Calu3 (cell line): ENCODE measurements at regions not wholly inside any gene's neighbourhood (a gene's known extent, or its start where the extent isn't known, plus 50 kb on each side); places are given as distances from the start of the nearest gene placed in this dataset.
"Not testable (repeated sequence)": the region's sequence is repeated elsewhere in the genome, so short reads cannot be mapped to it uniquely, and the experiment has no call there.

Source experiments
- BruUV-seq: library from RNA; stranded (reverse); fragments of 400-500 nt; replicated peaks from 2 replicates; lab custom pipeline; 2021; lab: Mats Ljungman, UMichigan
- CTCF ChIA-PET: fragments of 300-600 bp; sonication (Branson Sonifier 250); formaldehyde crosslinking; loops from one replicate; lab custom pipeline; 2022; ENCODE audit warnings: antibody characterized with exemption; lab: Charles Lee
- DNase-seq: peaks from one replicate; pipeline ENCODE4 v3.0.0; 2022
- H3K27ac Mint-ChIP-seq: one replicate; pipeline ENCODE4 v1.8.0; 2022; ENCODE audit warnings: mixed read lengths; ENCODE audit not compliant: unreplicated experiment
- H3K27me3 Mint-ChIP-seq: one replicate; pipeline ENCODE4 v1.8.0; 2022; ENCODE audit warnings: mixed read lengths; ENCODE audit not compliant: unreplicated experiment
- H3K36me3 Mint-ChIP-seq: one replicate; pipeline ENCODE4 v1.8.0; 2022; ENCODE audit warnings: mild to moderate bottlenecking, moderate library complexity, mixed read lengths; ENCODE audit not compliant: insufficient read depth, unreplicated experiment
- H3K4me1 Mint-ChIP-seq: one replicate; pipeline ENCODE4 v1.8.0; 2022; ENCODE audit warnings: mild to moderate bottlenecking, low read depth, mixed read lengths; ENCODE audit not compliant: unreplicated experiment
- H3K4me3 Mint-ChIP-seq: one replicate; pipeline ENCODE4 v1.8.0; 2022; ENCODE audit warnings: mild to moderate bottlenecking, low read depth, moderate library complexity, mixed read lengths; ENCODE audit not compliant: unreplicated experiment
- H3K9me3 Mint-ChIP-seq: one replicate; pipeline ENCODE4 v1.8.0; 2022; ENCODE audit warnings: low read depth, mixed read lengths; ENCODE audit not compliant: unreplicated experiment
- CTCF ChIP-seq: fragments of 200-600 bp; IDR thresholded peaks from one replicate; pipeline ENCODE4 v1.8.0; 2022; ENCODE audit warnings: antibody characterized with exemption; ENCODE audit not compliant: unreplicated experiment
- intact Hi-C: fragments of 100-400 bp; cut with micrococcal nuclease; formaldehyde crosslinking; loops from one replicate; pipeline ENCODE4 v1.10.0; 2022; ENCODE audit not compliant: unreplicated experiment

GRCh38 chr1:157448636-157449035 is 103.7 kb downstream of the FCRL5 start:
- H3K4me1 Mint-ChIP-seq: no peaks in the 10 kb centered on the region
- H3K36me3 Mint-ChIP-seq: no peaks in the 10 kb centered on the region
- H3K27ac Mint-ChIP-seq: no peak overlapping the region
- no peaks in the 10 kb centered on the region for H3K9me3 Mint-ChIP-seq
- TF ChIP-seq CTCF: no peak
- H3K4me3 Mint-ChIP-seq: no peak overlapping the region
- CTCF ChIA-PET: interaction anchor here (0.6 kb wide), 1 partner anchor 35 kb away, joined by 3 read pairs; no protein-coding TSS in a partner anchor
- no peak for DNase-seq
- intact Hi-C loops: no loop called here
- no TSS peak for BruUV-seq
- H3K27me3 Mint-ChIP-seq: peaks cover 14% of the 10 kb centered on the region

- intact Hi-C loops, DNase-seq, H3K4me1 Mint-ChIP-seq, BruUV-seq, H3K36me3 Mint-ChIP-seq, H3K4me3 Mint-ChIP-seq, H3K27ac Mint-ChIP-seq, H3K9me3 Mint-ChIP-seq, H3K27me3 Mint-ChIP-seq: not testable (repeated sequence)
- CTCF ChIA-PET: interaction anchor here (0.8 kb wide), 1 partner anchor 9 kb away, joined by 3 read pairs; no protein-coding TSS in a partner anchor
These were observed 106.0 kb downstream of the FCRL5 start for GRCh38 chr1:157446356-157446755.

GRCh38 chr1:157445616-157446140 is 106.6 kb downstream of the FCRL5 start:
- CTCF ChIA-PET: interaction anchor here (0.8 kb wide), 1 partner anchor 10 kb away, joined by 3 read pairs; no protein-coding TSS in a partner anchor
- H3K9me3 Mint-ChIP-seq, DNase-seq, H3K27me3 Mint-ChIP-seq, intact Hi-C loops, H3K36me3 Mint-ChIP-seq, H3K27ac Mint-ChIP-seq, H3K4me1 Mint-ChIP-seq, H3K4me3 Mint-ChIP-seq, BruUV-seq: not testable (repeated sequence)

GRCh38 chr1:157442065-157442464 is 110.2 kb downstream of the FCRL5 start:
- intact Hi-C loops: no loop called here
- TF ChIP-seq CTCF: no peak
- no peak overlapping the region for H3K27ac Mint-ChIP-seq
- DNase-seq: no peak
- H3K9me3 Mint-ChIP-seq: peaks cover 2% of the 10 kb centered on the region
- CTCF ChIA-PET: interaction anchor here (1.0 kb wide), 1 partner anchor 65 kb away, joined by 3 read pairs; no protein-coding TSS in a partner anchor
- no TSS peak for BruUV-seq
- no peak overlapping the region for H3K4me3 Mint-ChIP-seq
- peaks cover 13% of the 10 kb centered on the region for H3K27me3 Mint-ChIP-seq
- H3K4me1 Mint-ChIP-seq: peaks cover 8% of the 10 kb centered on the region
- no peaks in the 10 kb centered on the region for H3K36me3 Mint-ChIP-seq

GRCh38 chr1:157439302-157439954 is 112.9 kb downstream of the FCRL5 start:
- no peak overlapping the region for H3K27ac Mint-ChIP-seq
- CTCF ChIA-PET: no interaction called here
- TF ChIP-seq CTCF: no peak
- peaks cover 26% of the 10 kb centered on the region for H3K27me3 Mint-ChIP-seq
- intact Hi-C loops: no loop called here
- peaks cover 2% of the 10 kb centered on the region for H3K9me3 Mint-ChIP-seq
- no peak for DNase-seq
- no peaks in the 10 kb centered on the region for H3K36me3 Mint-ChIP-seq
- no TSS peak for BruUV-seq
- H3K4me3 Mint-ChIP-seq: no peak overlapping the region
- H3K4me1 Mint-ChIP-seq: peaks cover 8% of the 10 kb centered on the region
